B cell (primary cell): ENCODE measurements at regions not wholly inside any gene's neighbourhood (a gene's known extent, or its start where the extent isn't known, plus 50 kb on each side); places are given as distances from the start of the nearest gene placed in this dataset.

Experiments
- CTCF ChIP-seq: fragments of 200-600 bp; IDR thresholded peaks from one replicate; pipeline ENCODE4 v1.8.0; 2022; ENCODE audit warnings: antibody characterized with exemption, mild to moderate bottlenecking
- EZH2 ChIP-seq: IDR thresholded peaks from 2 replicates; pipeline ENCODE4 v1.6.1; 2012; ENCODE audit warnings: borderline replicate concordance, low read depth, mild to moderate bottlenecking, moderate library complexity, low read length; ENCODE audit not compliant: insufficient read depth, poor library complexity, severe bottlenecking

GRCh38 chr6:150697515-150697914 is 97.8 kb downstream of the PLEKHG1 start:
- TF ChIP-seq EZH2, result no peak
- no peak for TF ChIP-seq CTCF
